PFSK-1 (cell line): ENCODE measurements at regions not wholly inside any gene's neighbourhood (a gene's known extent, or its start where the extent isn't known, plus 50 kb on each side); places are given as distances from the start of the nearest gene placed in this dataset.

ENCODE experiments used
- FOXP2 ChIP-seq: optimal IDR thresholded peaks from 2 replicates; pipeline ENCODE3; 2011; ENCODE audit warnings: borderline replicate concordance, control low read depth, inconsistent platforms; ENCODE audit not compliant: insufficient read depth; ENCODE audit errors: extremely low read length, extremely low read depth
- POLR2AphosphoS5 ChIP-seq: IDR thresholded peaks from 2 replicates; pipeline ENCODE4 v1.6.1; 2012; ENCODE audit warnings: low read depth, mild to moderate bottlenecking, control low read depth, low read length, moderate library complexity
- REST ChIP-seq, 2 experiments: IDR thresholded peaks; 2 replicates each; pipeline versions ENCODE4 v1.6.1 to v1.8.0; 2011 to 2012; ENCODE audit warnings: low read depth in 2 of 2, low read length in 2 of 2, control low read depth in 1 of 2, inconsistent platforms in 1 of 2, mild to moderate bottlenecking in 1 of 2, moderate library complexity in 1 of 2; ENCODE audit not compliant: insufficient read depth in 1 of 2
- SIN3A ChIP-seq: IDR thresholded peaks from 2 replicates; pipeline ENCODE4 v1.6.1; 2012; ENCODE audit warnings: mild to moderate bottlenecking, low read length, moderate library complexity, borderline replicate concordance; ENCODE audit not compliant: insufficient read depth
- TAF1 ChIP-seq: IDR thresholded peaks from 2 replicates; pipeline ENCODE4 v1.6.1; 2012; ENCODE audit warnings: low read length, control low read depth, borderline replicate concordance; ENCODE audit not compliant: insufficient read depth

GRCh38 chr3:144380849-144381248 lies 409.2 kb downstream of the DIPK2A start:
- TF ChIP-seq FOXP2 (no peak), REST (IDR thresholded peaks at IDR 0.05; ENCODE audit: insufficient read depth in 1 of 2, low read depth in 2 of 2, low read length in 2 of 2) (no peak), SIN3A (no peak), POLR2AphosphoS5 (no peak), TAF1 (no peak)

- TF ChIP-seq REST (IDR thresholded peaks at IDR 0.05; ENCODE audit: insufficient read depth in 1 of 2, low read depth in 2 of 2, low read length in 2 of 2) (no peak), FOXP2 (no peak)
These were observed 410.0 kb downstream of the DIPK2A start for GRCh38 chr3:144381607-144382006.

- TF ChIP-seq POLR2AphosphoS5 (no peak), REST (IDR thresholded peaks at IDR 0.05; ENCODE audit: insufficient read depth in 1 of 2, low read depth in 2 of 2, low read length in 2 of 2) (no peak), TAF1 (no peak), FOXP2 (no peak), SIN3A (no peak)
These were observed 412.8 kb downstream of the DIPK2A start for GRCh38 chr3:144384241-144384979.

GRCh38 chr3:144390786-144391185 lies 419.2 kb downstream of the DIPK2A start:
- TF ChIP-seq REST (IDR thresholded peaks at IDR 0.05; ENCODE audit: insufficient read depth in 1 of 2, low read depth in 2 of 2, low read length in 2 of 2) (no peak), TAF1 (no peak), SIN3A (no peak), FOXP2 (no peak), POLR2AphosphoS5 (no peak)

GRCh38 chr3:144391236-144391635 lies 419.6 kb downstream of the DIPK2A start:
- no peak for TF ChIP-seq SIN3A
- TF ChIP-seq POLR2AphosphoS5: no peak
- no peak for TF ChIP-seq FOXP2
- no peak for TF ChIP-seq REST (IDR thresholded peaks at IDR 0.05; ENCODE audit: insufficient read depth in 1 of 2, low read depth in 2 of 2, low read length in 2 of 2)
- TF ChIP-seq TAF1: no peak
